ENCODE measurements at regions not wholly inside any gene's neighbourhood (a gene's known extent, or its start where the extent isn't known, plus 50 kb on each side); places are given as distances from the start of the nearest gene placed in this dataset.

DNA sequence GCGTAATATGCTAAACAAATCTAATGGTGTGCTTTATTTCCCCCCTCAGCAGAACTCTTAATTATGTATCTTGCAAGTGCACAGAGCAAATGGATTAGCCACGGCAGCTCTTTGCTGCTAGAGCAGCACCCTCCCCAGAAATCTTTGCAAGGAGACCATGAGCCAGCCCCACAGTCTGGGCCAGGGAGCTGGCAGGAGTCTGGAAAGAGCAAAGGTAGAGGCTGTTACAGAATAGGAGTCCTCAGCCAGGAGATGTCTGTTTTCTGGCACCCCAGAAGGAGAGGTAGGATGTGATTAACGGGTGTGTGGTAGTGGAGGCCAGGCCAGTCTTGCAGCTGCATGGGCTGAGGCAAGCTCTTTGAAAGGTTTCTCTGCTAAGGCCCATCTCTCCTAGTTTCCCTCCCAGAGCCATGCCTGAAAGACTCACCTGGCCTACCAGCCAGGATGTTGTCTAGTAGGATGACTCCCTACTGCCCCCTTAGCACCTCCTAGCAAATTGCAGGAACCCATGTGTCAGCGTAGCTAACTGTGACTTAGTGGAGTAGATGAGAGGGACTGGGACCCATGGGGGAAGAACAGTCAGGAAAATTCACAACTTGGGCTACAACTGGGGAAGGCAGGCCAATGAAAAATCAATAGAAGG is 557.2 kb downstream of the BUD13 start:
- H3K4me3 ChIP-seq, result no peak overlapping the region
- no peaks in the 10 kb centered on the region for H3K27me3 ChIP-seq
- intact Hi-C loops (cut with DNase I), result no loop called here
- peaks cover 0 to 2% of the 10 kb centered on the region in 2 donors for H3K9me3 ChIP-seq
- no peaks in the 10 kb centered on the region for H3K36me3 ChIP-seq
- no peaks in the 10 kb centered on the region for H3K4me1 ChIP-seq
- no peak overlapping the region for H3K27ac ChIP-seq
- TF ChIP-seq, protein P1, sequence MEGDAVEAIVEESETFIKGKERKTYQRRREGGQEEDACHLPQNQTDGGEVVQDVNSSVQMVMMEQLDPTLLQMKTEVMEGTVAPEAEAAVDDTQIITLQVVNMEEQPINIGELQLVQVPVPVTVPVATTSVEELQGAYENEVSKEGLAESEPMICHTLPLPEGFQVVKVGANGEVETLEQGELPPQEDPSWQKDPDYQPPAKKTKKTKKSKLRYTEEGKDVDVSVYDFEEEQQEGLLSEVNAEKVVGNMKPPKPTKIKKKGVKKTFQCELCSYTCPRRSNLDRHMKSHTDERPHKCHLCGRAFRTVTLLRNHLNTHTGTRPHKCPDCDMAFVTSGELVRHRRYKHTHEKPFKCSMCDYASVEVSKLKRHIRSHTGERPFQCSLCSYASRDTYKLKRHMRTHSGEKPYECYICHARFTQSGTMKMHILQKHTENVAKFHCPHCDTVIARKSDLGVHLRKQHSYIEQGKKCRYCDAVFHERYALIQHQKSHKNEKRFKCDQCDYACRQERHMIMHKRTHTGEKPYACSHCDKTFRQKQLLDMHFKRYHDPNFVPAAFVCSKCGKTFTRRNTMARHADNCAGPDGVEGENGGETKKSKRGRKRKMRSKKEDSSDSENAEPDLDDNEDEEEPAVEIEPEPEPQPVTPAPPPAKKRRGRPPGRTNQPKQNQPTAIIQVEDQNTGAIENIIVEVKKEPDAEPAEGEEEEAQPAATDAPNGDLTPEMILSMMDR (IDR thresholded peaks at IDR 0.05), result no peak
- no peak for DNase-seq
- peak; percentile 54 for ATAC-seq

DNA sequence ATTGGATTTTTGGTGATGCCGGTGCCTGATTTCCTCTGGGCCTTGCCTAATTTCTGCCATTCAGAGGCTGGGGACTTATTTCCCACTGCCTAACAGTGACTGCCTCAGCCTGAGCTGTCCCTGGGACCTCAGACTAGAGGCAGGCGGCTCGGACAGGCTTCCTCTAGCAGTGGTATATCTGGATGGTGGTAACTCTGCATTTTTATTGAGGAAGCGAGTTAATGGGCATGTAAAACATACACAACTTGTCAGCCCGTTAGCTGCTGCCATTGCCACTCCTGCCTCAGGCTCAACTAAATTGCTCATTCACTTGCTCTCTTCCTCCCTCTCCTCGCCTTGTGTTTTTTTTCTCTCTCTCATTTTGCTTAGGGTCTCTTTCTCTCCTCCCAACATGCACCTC is 561.6 kb downstream of the BUD13 start:
- ATAC-seq (no peak), DNase-seq (no peak)
- TF ChIP-seq, protein P1 (IDR thresholded peaks at IDR 0.05), result no peak
- H3K27ac ChIP-seq, result no peak overlapping the region
- no peaks in the 10 kb centered on the region for H3K9me3 ChIP-seq
- no peaks in the 10 kb centered on the region for H3K27me3 ChIP-seq
- no peak overlapping the region for H3K4me3 ChIP-seq
- H3K4me1 ChIP-seq, result no peaks in the 10 kb centered on the region
- intact Hi-C loops (cut with DNase I), result no loop called here
- no peaks in the 10 kb centered on the region for H3K36me3 ChIP-seq

DNA sequence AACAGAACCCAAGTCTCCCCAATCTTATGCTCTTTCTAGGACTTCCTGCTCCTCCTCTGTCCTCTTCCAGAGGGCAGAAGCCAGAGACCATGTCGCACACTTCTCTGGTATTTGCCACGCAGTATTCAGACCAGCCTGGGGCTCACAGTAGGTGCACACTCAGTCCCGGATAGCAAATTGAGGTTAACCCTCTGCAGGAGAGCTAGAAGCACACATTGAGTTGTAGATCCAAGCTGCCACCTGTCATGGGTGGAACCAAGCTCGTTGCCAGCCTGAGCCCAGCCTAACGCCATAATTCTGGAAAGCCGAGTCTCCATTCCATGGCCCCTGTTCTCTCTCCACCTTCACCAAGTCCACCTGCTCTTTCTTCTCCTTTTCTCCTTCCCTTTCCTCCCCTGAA is 562.1 kb downstream of the BUD13 start:
- TF ChIP-seq, protein P1 (IDR thresholded peaks at IDR 0.05), result no peak
- no peaks in the 10 kb centered on the region for H3K36me3 ChIP-seq

DNA sequence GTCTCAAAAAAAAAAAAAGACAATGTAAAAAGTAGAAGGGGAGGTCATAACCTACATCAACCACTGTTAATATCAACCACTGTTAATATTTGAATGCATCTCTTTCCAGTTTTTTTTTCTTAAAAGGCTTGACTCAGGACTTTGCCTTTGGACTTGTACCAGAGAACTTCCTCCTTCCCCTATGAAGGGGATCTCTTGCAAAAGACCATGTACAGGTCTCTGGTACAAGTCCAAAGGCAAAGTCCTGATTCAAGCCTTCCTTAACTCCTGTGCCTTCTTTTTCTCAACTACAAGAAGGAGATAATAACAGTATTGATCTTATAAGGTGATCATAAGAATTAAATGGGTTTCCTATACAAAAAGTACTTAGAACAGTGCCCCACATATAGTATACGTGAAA is 563.5 kb downstream of the BUD13 start:
- ATAC-seq, result no peak
- TF ChIP-seq, protein P1 (IDR thresholded peaks at IDR 0.05), result no peak
- DNase-seq, result no peak

More for the DNA sequence above, 562.1 kb downstream of the BUD13 start:
- Histone ChIP-seq H3K4me3 (no peak overlapping the region), H3K27ac (no peak overlapping the region), H3K4me1 (no peaks in the 10 kb centered on the region), H3K27me3 (no peaks in the 10 kb centered on the region), H3K9me3 (no peaks in the 10 kb centered on the region)
- intact Hi-C loops (cut with DNase I), result no loop called here
- no peak for DNase-seq
- no peak for ATAC-seq

DNA sequence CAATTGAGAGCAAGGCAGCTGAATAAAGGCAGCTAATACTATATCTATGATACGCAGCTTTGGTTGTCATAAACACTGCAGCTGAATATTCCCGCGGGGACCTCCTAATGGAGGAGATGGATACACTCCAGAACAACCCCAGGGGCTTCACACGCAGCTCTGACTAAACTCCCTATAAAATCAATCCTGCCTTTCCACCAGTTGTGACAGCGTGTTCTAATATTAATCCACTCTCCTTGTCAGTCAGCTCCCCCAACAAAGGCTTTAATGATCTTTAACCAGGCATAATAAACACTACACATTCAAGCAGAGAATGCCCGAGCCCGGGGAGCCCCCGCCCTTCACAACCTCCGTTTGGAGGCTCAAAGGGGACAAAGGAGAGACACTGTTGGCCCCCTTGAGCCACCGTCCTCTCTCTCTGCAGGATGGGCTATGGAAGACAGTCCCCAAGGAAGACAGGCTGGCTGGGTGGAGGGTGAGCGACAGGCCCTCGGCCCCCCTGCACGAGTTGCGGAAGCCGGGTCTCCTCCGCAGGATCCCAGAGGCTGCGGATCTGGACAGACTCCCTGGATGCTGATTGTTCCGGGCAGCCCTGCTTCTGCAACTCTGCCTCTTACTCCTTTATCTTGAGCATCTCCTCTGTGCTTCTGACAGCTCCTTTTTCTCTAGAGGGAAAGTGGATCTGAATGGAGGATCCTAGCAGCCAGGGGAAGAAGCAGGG is 565.2 kb downstream of the BUD13 start:
- Histone ChIP-seq H3K9me3 (no peaks in the 10 kb centered on the region), H3K4me3 (no peak overlapping the region), H3K27ac (no peak overlapping the region), H3K4me1 (no peaks in the 10 kb centered on the region), H3K27me3 (no peaks in the 10 kb centered on the region), H3K36me3 (no peaks in the 10 kb centered on the region)
- no peak for ATAC-seq
- intact Hi-C loops (cut with DNase I), result no loop called here
- TF ChIP-seq, protein P1 (IDR thresholded peaks at IDR 0.05), result no peak
- DNase-seq, result no peak

More for the DNA sequence above, 563.5 kb downstream of the BUD13 start:
- Histone ChIP-seq H3K36me3 (no peaks in the 10 kb centered on the region), H3K4me1 (no peaks in the 10 kb centered on the region), H3K4me3 (no peak overlapping the region), H3K9me3 (no peaks in the 10 kb centered on the region), H3K27ac (no peak overlapping the region), H3K27me3 (no peaks in the 10 kb centered on the region)
- intact Hi-C loops (cut with DNase I), result no loop called here
